Activated naive CD4-positive, alpha-beta T cell treated with anti-CD3 and anti-CD28 coated beads, Interleukin-2, amount 10 ng/mL, durations not matched to agents 7 days and 5 days (primary cell): ENCODE measurements at regions not wholly inside any gene's neighbourhood (a gene's known extent, or its start where the extent isn't known, plus 50 kb on each side); places are given as distances from the start of the nearest gene placed in this dataset.

Experiments
- CTCF ChIA-PET: fragments of 350-600 bp; sonication (Branson Sonifier 250); formaldehyde crosslinking; loops from one replicate; lab custom pipeline; 2021; ENCODE audit warnings: antibody characterized with exemption; lab: Charles Lee
- DNase-seq: peaks from one replicate; pipeline ENCODE4 v3.0.0-alpha.2; 2020
- H3K27ac Mint-ChIP-seq: one replicate; pipeline ENCODE4 v1.8.0; 2021; ENCODE audit warnings: mild to moderate bottlenecking, moderate library complexity, mixed read lengths
- H3K27me3 Mint-ChIP-seq: one replicate; pipeline ENCODE4 v1.8.0; 2021; ENCODE audit warnings: mild to moderate bottlenecking, mixed read lengths
- H3K36me3 Mint-ChIP-seq: one replicate; pipeline ENCODE4 v1.8.0; 2021; ENCODE audit warnings: mixed read lengths
- H3K4me1 Mint-ChIP-seq: one replicate; pipeline ENCODE4 v1.8.0; 2021; ENCODE audit warnings: mixed read lengths
- H3K4me3 Mint-ChIP-seq: one replicate; pipeline ENCODE4 v1.8.0; 2021; ENCODE audit warnings: mild to moderate bottlenecking, moderate library complexity, mixed read lengths
- H3K9me3 Mint-ChIP-seq: one replicate; pipeline ENCODE4 v1.8.0; 2021; ENCODE audit warnings: mixed read lengths

DNA sequence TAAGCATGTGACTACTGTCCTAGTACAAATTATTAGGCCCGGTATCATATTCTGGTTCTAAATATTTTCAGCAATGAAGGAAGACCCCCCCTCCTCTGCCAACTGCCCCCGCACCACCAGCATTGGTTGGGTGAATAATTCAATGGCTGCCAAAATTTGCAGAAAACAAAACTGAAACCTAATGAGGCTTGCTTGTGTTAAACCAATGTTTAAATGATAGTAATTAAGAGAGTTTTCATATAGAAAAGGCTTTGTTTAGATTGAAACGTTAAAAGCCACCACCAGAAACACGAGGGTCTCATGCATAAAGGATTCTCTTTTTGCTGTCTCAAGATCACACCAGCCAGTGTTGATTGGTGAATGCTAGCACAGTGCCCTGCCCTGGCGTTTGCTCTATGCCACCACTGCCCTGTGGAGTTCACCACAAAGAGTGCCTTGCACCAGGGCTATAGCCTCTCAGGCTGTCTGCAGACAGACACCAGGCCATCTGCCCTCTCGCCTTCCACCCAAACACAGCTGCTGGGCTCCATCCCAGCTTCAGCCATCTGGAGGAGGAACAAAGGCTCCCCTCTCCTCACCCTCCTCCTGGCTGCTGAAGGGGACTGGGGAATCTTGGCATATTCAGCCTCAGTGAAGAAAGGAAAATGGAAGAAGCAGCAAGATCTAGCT is 200.3 kb upstream of the PFN2 start:
- CTCF ChIA-PET, result no interaction called here
- H3K9me3 Mint-ChIP-seq, result no peaks in the 10 kb centered on the region
- no peaks in the 10 kb centered on the region for H3K4me1 Mint-ChIP-seq
- H3K36me3 Mint-ChIP-seq, result no peaks in the 10 kb centered on the region
- H3K4me3 Mint-ChIP-seq, result no peak overlapping the region
- H3K27me3 Mint-ChIP-seq, result peaks cover 9% of the 10 kb centered on the region
- DNase-seq, result no peak
- no peak overlapping the region for H3K27ac Mint-ChIP-seq

DNA sequence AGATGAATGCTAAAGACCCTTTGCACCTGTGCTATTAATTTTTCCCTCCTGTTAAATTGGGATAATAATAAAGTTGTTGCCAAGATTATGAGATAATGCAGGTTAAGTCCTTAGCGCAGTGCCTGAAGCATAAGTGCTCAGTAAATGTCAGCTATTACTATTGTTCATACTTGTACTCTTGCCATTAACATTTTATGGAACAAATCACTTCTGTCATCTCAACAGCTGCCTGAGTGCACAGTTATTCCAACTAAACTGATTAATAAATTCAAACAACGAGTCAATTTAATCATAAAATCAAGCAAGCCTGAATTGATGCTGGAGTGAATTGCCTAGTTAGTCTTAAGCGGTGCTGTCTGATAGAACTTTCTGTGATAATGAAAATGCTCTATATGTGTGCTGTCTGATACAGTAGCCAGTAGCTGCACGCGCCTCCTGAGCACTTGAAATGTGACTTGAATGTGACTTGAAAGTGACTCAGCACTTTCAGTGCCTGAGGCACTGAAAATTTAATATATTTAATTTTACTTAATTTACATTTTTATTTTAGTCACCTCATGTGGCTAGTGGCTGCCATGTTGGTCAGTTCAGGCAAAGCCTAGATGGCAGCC is 198.7 kb upstream of the PFN2 start:
- peaks cover 9% of the 10 kb centered on the region for H3K27me3 Mint-ChIP-seq
- H3K9me3 Mint-ChIP-seq, result no peaks in the 10 kb centered on the region
- CTCF ChIA-PET, result no interaction called here
- no peak overlapping the region for H3K4me3 Mint-ChIP-seq
- H3K4me1 Mint-ChIP-seq, result no peaks in the 10 kb centered on the region
- no peaks in the 10 kb centered on the region for H3K36me3 Mint-ChIP-seq
- H3K27ac Mint-ChIP-seq, result no peak overlapping the region
- DNase-seq, result no peak

DNA sequence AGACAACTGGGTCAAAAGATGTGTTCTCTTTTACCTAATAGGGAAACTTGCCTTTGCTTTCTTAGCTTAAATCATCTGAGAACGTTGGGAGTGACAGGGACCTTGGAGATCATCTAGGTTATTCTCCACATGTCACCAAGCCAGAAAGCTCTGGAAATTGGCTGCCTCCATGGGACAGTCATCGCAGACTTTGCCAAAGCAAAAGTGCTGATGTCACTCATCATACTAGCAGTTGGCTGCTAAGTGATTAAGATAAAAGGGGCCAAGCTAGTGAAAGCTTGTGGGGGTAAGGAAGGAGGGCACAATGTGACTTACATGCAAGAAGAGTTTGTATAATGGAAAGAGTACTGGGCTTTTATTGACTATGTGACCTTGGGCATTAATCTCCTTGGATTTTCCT is 198.0 kb upstream of the PFN2 start:
- CTCF ChIA-PET, result no interaction called here
- Mint-ChIP-seq H3K9me3 (no peaks in the 10 kb centered on the region), H3K27me3 (peaks cover 9% of the 10 kb centered on the region), H3K36me3 (no peaks in the 10 kb centered on the region), H3K27ac (no peak overlapping the region), H3K4me1 (no peaks in the 10 kb centered on the region), H3K4me3 (no peak overlapping the region)
- no peak for DNase-seq

GRCh38 chr3:150165396-150166094 is 194.8 kb upstream of the PFN2 start:
- no peak for DNase-seq
- no peaks in the 10 kb centered on the region for H3K4me1 Mint-ChIP-seq
- no peaks in the 10 kb centered on the region for H3K9me3 Mint-ChIP-seq
- CTCF ChIA-PET, result no interaction called here
- H3K4me3 Mint-ChIP-seq, result no peak overlapping the region
- H3K36me3 Mint-ChIP-seq, result no peaks in the 10 kb centered on the region
- no peaks in the 10 kb centered on the region for H3K27me3 Mint-ChIP-seq
- no peak overlapping the region for H3K27ac Mint-ChIP-seq

- CTCF ChIA-PET, result no interaction called here
- Mint-ChIP-seq H3K36me3 (no peaks in the 10 kb centered on the region), H3K4me1 (no peaks in the 10 kb centered on the region), H3K27ac (no peak overlapping the region), H3K27me3 (no peaks in the 10 kb centered on the region), H3K4me3 (no peak overlapping the region), H3K9me3 (no peaks in the 10 kb centered on the region)
- DNase-seq, result no peak
Observed at GRCh38 chr3:150161011-150161410, 190.3 kb upstream of the PFN2 start.

GRCh38 chr3:150158943-150159625 is 188.4 kb upstream of the PFN2 start:
- DNase-seq, result no peak
- Mint-ChIP-seq H3K27ac (no peak overlapping the region), H3K36me3 (no peaks in the 10 kb centered on the region), H3K4me3 (no peak overlapping the region), H3K4me1 (no peaks in the 10 kb centered on the region), H3K27me3 (no peaks in the 10 kb centered on the region), H3K9me3 (no peaks in the 10 kb centered on the region)
- CTCF ChIA-PET, result no interaction called here

GRCh38 chr3:150152567-150152966 is 181.9 kb upstream of the PFN2 start:
- DNase-seq, result no peak
- H3K4me3 Mint-ChIP-seq, result no peak overlapping the region
- no peaks in the 10 kb centered on the region for H3K9me3 Mint-ChIP-seq
- no peaks in the 10 kb centered on the region for H3K4me1 Mint-ChIP-seq
- CTCF ChIA-PET, result no interaction called here
- H3K27me3 Mint-ChIP-seq, result peaks cover 3% of the 10 kb centered on the region
- no peaks in the 10 kb centered on the region for H3K36me3 Mint-ChIP-seq
- H3K27ac Mint-ChIP-seq, result no peak overlapping the region

- no peaks in the 10 kb centered on the region for H3K9me3 Mint-ChIP-seq
- H3K27ac Mint-ChIP-seq, result no peak overlapping the region
- H3K4me1 Mint-ChIP-seq, result no peaks in the 10 kb centered on the region
- H3K27me3 Mint-ChIP-seq, result peaks cover 9% of the 10 kb centered on the region
- H3K36me3 Mint-ChIP-seq, result no peaks in the 10 kb centered on the region
- no peak for DNase-seq
- no peak overlapping the region for H3K4me3 Mint-ChIP-seq
- CTCF ChIA-PET, result interaction anchor here (0.9 kb wide), 1 partner anchor 21 kb away, joined by 3 read pairs; no protein-coding TSS in a partner anchor
Observed at GRCh38 chr3:150150633-150151032, 179.9 kb upstream of the PFN2 start.

- Mint-ChIP-seq H3K4me1 (no peaks in the 10 kb centered on the region), H3K9me3 (no peaks in the 10 kb centered on the region), H3K36me3 (no peaks in the 10 kb centered on the region), H3K4me3 (no peak overlapping the region), H3K27ac (no peak overlapping the region), H3K27me3 (peaks cover 9% of the 10 kb centered on the region)
- CTCF ChIA-PET, result interaction anchor here (1.3 kb wide), 1 partner anchor 35 kb away, joined by 3 read pairs; no protein-coding TSS in a partner anchor
- DNase-seq, result no peak
Observed at GRCh38 chr3:150149651-150150051, 179.0 kb upstream of the PFN2 start.

DNA sequence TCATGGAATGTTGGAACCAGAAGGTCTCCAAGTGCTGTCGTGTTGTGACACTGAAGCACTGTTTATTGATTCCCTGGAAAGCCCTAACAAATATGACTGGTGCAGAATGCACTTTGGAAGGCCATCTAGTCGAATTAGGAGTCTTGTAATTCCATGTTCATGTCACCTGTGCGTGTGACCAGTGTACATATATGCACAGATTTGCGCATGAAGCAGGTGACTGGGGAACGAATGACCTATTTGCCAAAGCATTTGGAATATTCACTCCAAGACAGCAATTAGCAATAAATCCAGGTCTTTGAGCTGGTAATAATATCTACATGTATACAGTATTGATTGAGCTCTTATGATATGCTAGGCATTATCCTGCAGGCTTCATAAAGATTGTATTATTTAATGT is 177.5 kb upstream of the PFN2 start:
- no peak overlapping the region for H3K27ac Mint-ChIP-seq
- no peaks in the 10 kb centered on the region for H3K9me3 Mint-ChIP-seq
- CTCF ChIA-PET, result interaction anchor here (2.6 kb wide), 1 partner anchor 36 kb away, joined by 8 read pairs; no protein-coding TSS in a partner anchor
- no peak overlapping the region for H3K4me3 Mint-ChIP-seq
- no peak for DNase-seq
- no peaks in the 10 kb centered on the region for H3K4me1 Mint-ChIP-seq
- peaks cover 12% of the 10 kb centered on the region for H3K27me3 Mint-ChIP-seq
- H3K36me3 Mint-ChIP-seq, result no peaks in the 10 kb centered on the region

- Mint-ChIP-seq H3K27ac (no peak overlapping the region), H3K27me3 (peaks cover 12% of the 10 kb centered on the region), H3K9me3 (no peaks in the 10 kb centered on the region), H3K4me3 (no peak overlapping the region), H3K4me1 (no peaks in the 10 kb centered on the region), H3K36me3 (no peaks in the 10 kb centered on the region)
- CTCF ChIA-PET, result interaction anchor here (2.6 kb wide), 1 partner anchor 36 kb away, joined by 8 read pairs; no protein-coding TSS in a partner anchor
- DNase-seq, result no peak
Observed at GRCh38 chr3:150147776-150148175, 177.1 kb upstream of the PFN2 start.

- Mint-ChIP-seq H3K36me3 (no peaks in the 10 kb centered on the region), H3K4me3 (no peak overlapping the region), H3K4me1 (no peaks in the 10 kb centered on the region), H3K27ac (no peak overlapping the region), H3K27me3 (peaks cover 12% of the 10 kb centered on the region), H3K9me3 (no peaks in the 10 kb centered on the region)
- CTCF ChIA-PET, result interaction anchor here (2.6 kb wide), 1 partner anchor 37 kb away, joined by 8 read pairs; no protein-coding TSS in a partner anchor
- no peak for DNase-seq
Observed at GRCh38 chr3:150146991-150147761, 176.5 kb upstream of the PFN2 start.

- no peaks in the 10 kb centered on the region for H3K9me3 Mint-ChIP-seq
- H3K27me3 Mint-ChIP-seq, result peaks cover 8% of the 10 kb centered on the region
- DNase-seq, result no peak
- H3K4me3 Mint-ChIP-seq, result no peak overlapping the region
- CTCF ChIA-PET, result no interaction called here
- H3K36me3 Mint-ChIP-seq, result no peaks in the 10 kb centered on the region
- no peak overlapping the region for H3K27ac Mint-ChIP-seq
- H3K4me1 Mint-ChIP-seq, result no peaks in the 10 kb centered on the region
Observed at GRCh38 chr3:150145659-150146058, 175.0 kb upstream of the PFN2 start.
